ENCODE measurements at regions not wholly inside any gene's neighbourhood (a gene's known extent, or its start where the extent isn't known, plus 50 kb on each side); places are given as distances from the start of the nearest gene placed in this dataset.

DNA sequence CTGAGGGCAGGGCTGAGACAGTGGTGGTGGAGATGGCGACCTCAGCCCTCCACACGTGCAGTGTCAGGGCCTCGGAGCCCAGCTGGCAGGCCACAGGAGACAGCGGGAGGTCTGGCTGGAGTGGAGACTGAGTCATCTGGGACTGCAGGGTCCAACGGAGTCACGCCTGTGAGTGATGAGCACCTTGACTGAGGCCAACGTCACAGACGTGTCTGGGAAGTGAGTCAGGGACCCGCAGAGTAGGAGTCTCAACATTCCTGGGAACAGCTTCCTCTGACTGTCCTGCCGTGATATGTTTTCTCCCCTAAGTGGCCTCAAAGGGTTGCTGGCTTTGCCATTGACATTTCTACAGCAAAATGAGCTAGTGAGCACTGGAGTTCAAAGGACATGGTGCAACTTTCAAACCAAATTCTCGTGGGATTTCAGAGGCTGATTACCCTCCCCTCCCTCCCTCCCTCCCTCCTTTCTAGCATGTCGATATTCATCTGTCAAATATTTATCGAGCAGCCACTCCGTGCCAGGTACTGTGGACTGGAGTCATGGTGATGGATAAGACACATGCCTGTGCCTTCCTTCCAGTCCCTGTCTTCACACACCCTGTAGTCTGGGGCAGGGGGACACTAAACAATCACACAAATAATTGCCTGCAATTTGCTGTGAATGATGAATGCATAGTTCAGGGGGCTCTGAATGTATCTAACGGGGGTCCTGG, 53.3 kb upstream of the AMOTL2 start:
- H3K27ac Mint-ChIP-seq, result no peak overlapping the region
- no peak for TF ChIP-seq CTCF (IDR thresholded peaks at IDR 0.05)
- no peaks in the 10 kb centered on the region for H3K36me3 Mint-ChIP-seq (ENCODE audit: low read depth)
- ChIA-PET CTCF (interaction anchor here (1.5 kb wide), 1 partner anchor 12 kb away, joined by 3 read pairs; no protein-coding TSS in a partner anchor), POLR2A (no interaction called here)
- no peaks in the 10 kb centered on the region for H3K4me1 Mint-ChIP-seq (ENCODE audit: low read depth)
- DNase-seq (no peak), ATAC-seq (no peak)
- H3K27me3 Mint-ChIP-seq, result peaks cover 4% of the 10 kb centered on the region
- H3K9me3 Mint-ChIP-seq, result no peaks in the 10 kb centered on the region
- intact Hi-C loops (cut with micrococcal nuclease), result no loop called here
- no peak overlapping the region for H3K4me3 Mint-ChIP-seq

DNA sequence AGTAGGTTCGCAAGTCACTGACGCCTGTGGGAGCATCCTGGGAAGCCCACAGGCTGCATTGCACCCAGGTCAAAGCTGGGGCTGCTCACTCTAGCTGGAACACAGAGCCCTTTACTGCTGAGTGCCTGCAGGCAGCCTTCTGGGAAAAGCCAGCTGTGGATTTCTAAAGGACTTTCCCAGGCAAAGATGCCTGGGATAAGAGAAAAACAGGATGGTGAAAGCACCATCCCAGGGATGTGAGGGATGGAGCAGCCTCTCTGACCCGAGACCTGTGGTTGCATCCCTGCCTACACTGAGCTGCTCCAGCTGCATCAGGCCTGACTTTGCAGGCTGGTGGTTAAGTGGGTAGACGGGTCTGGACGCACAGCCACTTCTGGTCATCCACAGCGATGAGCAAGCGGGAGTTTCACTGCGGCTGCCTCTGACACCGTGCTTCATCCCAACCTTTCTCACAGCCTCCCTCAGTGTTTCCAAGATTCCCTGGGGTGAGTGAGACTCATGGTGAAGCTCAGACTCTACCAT, 52.5 kb upstream of the AMOTL2 start:
- ChIA-PET POLR2A (no interaction called here), CTCF (interaction anchor here (1.2 to 1.5 kb wide), 2 partner anchors 10 to 13 kb away, joined by 3 read pairs; no protein-coding TSS in a partner anchor)
- TF ChIP-seq CTCF (IDR thresholded peaks at IDR 0.05), result no peak
- no peaks in the 10 kb centered on the region for H3K36me3 Mint-ChIP-seq (ENCODE audit: low read depth)
- ATAC-seq (no peak), DNase-seq (no peak)
- intact Hi-C loops (cut with micrococcal nuclease), result no loop called here
- H3K27ac Mint-ChIP-seq, result no peak overlapping the region
- H3K4me3 Mint-ChIP-seq, result no peak overlapping the region
- H3K9me3 Mint-ChIP-seq, result no peaks in the 10 kb centered on the region
- peaks cover 4% of the 10 kb centered on the region for H3K27me3 Mint-ChIP-seq
- H3K4me1 Mint-ChIP-seq (ENCODE audit: low read depth), result no peaks in the 10 kb centered on the region

DNA sequence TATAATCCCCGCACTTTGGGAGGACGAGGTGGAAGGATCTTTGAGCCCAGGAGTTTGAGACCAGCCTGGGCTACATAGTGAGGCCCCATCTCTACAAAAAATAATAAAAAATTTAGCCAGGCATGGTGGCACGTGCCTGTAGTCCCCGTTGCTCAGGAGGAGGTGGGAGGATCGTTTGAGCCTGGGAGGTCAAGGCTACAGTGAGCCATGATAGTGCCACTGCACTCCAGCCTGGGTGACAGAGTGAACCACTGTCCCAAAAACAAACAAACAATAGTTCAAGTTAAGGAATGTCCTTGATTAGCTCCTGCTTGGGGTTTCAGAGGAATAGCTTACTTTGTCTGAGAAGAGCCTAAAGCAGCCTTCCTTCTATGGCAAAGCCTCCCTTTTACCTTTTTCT, 51.7 kb upstream of the AMOTL2 start:
- Mint-ChIP-seq H3K9me3 (no peaks in the 10 kb centered on the region), H3K36me3 (ENCODE audit: low read depth) (no peaks in the 10 kb centered on the region), H3K27me3 (peaks cover 4% of the 10 kb centered on the region), H3K27ac (no peak overlapping the region), H3K4me1 (ENCODE audit: low read depth) (no peaks in the 10 kb centered on the region), H3K4me3 (no peak overlapping the region)
- ATAC-seq (no peak), DNase-seq (no peak)
- no peak for TF ChIP-seq CTCF (IDR thresholded peaks at IDR 0.05)
- ChIA-PET POLR2A (no interaction called here), CTCF (interaction anchor here (1.2 to 1.5 kb wide), 2 partner anchors 10 to 14 kb away, joined by 3 read pairs; no protein-coding TSS in a partner anchor)
- intact Hi-C loops (cut with micrococcal nuclease), result no loop called here

All from activated CD8-positive, alpha-beta T cell treated with anti-CD3 and anti-CD28 coated beads for 36 hours (primary cell).